ENCODE measurements at regions not wholly inside any gene's neighbourhood (a gene's known extent, or its start where the extent isn't known, plus 50 kb on each side); places are given as distances from the start of the nearest gene placed in this dataset.

DNA sequence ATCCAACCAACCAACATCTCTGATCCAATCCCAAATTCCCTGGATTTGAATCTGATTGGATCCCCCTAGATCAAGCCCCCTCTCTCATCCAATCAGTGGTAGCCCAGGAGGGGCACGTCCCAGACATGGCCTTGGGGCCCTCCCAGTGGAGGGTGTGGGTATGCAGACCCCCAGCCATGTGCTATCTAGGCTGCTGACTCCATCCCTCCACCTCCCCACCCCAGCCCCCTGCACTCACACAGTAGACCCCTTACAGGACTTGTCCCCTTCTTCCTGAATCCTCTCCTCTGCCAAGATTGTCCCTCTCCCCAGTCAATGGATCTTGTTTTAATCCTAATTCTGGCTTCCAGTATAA is 153.4 kb downstream of the OAT start:
- ATAC-seq (no peak), DNase-seq (no peak), FAIRE-seq (no peak)
- no peak overlapping the region for H3K27ac ChIP-seq
- intact Hi-C loops (cut with DNase I) = no loop called here
- no peaks in the 10 kb centered on the region for H3K4me1 ChIP-seq
- H3K9me3 ChIP-seq = no peaks in the 10 kb centered on the region
- H3K27me3 ChIP-seq = no peaks in the 10 kb centered on the region
- no peaks in the 10 kb centered on the region for H3K36me3 ChIP-seq
- 50 to 55% methylated on average over 1 of the region's 1 CpG for WGBS, 2 donors
- no peak overlapping the region for H3K4me3 ChIP-seq
- TF ChIP-seq, protein P1, sequence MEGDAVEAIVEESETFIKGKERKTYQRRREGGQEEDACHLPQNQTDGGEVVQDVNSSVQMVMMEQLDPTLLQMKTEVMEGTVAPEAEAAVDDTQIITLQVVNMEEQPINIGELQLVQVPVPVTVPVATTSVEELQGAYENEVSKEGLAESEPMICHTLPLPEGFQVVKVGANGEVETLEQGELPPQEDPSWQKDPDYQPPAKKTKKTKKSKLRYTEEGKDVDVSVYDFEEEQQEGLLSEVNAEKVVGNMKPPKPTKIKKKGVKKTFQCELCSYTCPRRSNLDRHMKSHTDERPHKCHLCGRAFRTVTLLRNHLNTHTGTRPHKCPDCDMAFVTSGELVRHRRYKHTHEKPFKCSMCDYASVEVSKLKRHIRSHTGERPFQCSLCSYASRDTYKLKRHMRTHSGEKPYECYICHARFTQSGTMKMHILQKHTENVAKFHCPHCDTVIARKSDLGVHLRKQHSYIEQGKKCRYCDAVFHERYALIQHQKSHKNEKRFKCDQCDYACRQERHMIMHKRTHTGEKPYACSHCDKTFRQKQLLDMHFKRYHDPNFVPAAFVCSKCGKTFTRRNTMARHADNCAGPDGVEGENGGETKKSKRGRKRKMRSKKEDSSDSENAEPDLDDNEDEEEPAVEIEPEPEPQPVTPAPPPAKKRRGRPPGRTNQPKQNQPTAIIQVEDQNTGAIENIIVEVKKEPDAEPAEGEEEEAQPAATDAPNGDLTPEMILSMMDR (IDR thresholded peaks at IDR 0.05) = no peak

GRCh38 chr10:124264711-124265390 is 153.9 kb downstream of the OAT start:
- no peak overlapping the region for H3K4me3 ChIP-seq
- 78 to 80% methylated on average over 17 of the region's 17 CpGs for WGBS, 2 donors
- intact Hi-C loops (cut with DNase I) = no loop called here
- no peaks in the 10 kb centered on the region for H3K36me3 ChIP-seq
- no peaks in the 10 kb centered on the region for H3K27me3 ChIP-seq
- H3K9me3 ChIP-seq = no peaks in the 10 kb centered on the region
- ATAC-seq = no peak
- DNase-seq = no peak
- TF ChIP-seq, protein P1 (IDR thresholded peaks at IDR 0.05) = no peak
- FAIRE-seq = no peak
- no peaks in the 10 kb centered on the region for H3K4me1 ChIP-seq
- no peak overlapping the region for H3K27ac ChIP-seq

GRCh38 chr10:124264271-124264670 is 154.5 kb downstream of the OAT start:
- TF ChIP-seq, protein P1 (IDR thresholded peaks at IDR 0.05) = no peak
- no peaks in the 10 kb centered on the region for H3K36me3 ChIP-seq
- 77 to 84% methylated on average over 7 of the region's 7 CpGs for WGBS, 2 donors
- no peak overlapping the region for H3K4me3 ChIP-seq
- ATAC-seq = no peak
- DNase-seq = no peak
- no peak for FAIRE-seq
- no peaks in the 10 kb centered on the region for H3K4me1 ChIP-seq
- no peaks in the 10 kb centered on the region for H3K27me3 ChIP-seq
- intact Hi-C loops (cut with DNase I) = no loop called here
- H3K9me3 ChIP-seq = no peaks in the 10 kb centered on the region
- no peak overlapping the region for H3K27ac ChIP-seq

DNA sequence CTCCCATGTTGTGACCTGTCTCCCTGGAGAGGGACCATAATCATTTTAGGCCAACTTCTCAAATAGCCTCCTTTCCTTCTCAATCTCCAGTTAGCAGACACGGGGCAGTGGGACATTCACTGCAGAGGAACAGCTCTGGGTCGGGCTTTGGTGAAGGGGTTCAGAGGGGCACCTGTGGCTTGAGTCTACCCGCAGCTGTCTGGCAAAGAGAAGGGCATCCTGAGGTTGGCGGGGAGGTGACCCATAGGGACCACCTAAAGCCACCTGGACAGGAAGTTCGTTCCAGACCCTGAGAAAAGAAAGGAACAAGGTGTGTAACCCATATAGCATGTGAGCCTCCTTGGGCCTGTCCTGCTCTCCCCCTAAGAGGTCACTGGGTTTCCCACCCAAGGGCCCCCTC is 155.0 kb downstream of the OAT start:
- DNase-seq (no peak), FAIRE-seq (no peak), ATAC-seq (no peak)
- H3K4me3 ChIP-seq = no peak overlapping the region
- intact Hi-C loops (cut with DNase I) = no loop called here
- H3K4me1 ChIP-seq = no peaks in the 10 kb centered on the region
- whole genome bisulfite sequencing, 2 donors = 61 to 66% methylated on average over 5 of the region's 5 CpGs
- H3K9me3 ChIP-seq = no peaks in the 10 kb centered on the region
- TF ChIP-seq, protein P1 (IDR thresholded peaks at IDR 0.05) = no peak
- H3K27ac ChIP-seq = no peak overlapping the region
- no peaks in the 10 kb centered on the region for H3K27me3 ChIP-seq
- no peaks in the 10 kb centered on the region for H3K36me3 ChIP-seq

GRCh38 chr10:124262971-124263370 is 155.8 kb downstream of the OAT start:
- 72 to 76% methylated on average over 7 of the region's 7 CpGs for WGBS, 2 donors
- FAIRE-seq (no peak), ATAC-seq (no peak), DNase-seq (no peak)
- Histone ChIP-seq H3K4me3 (no peak overlapping the region), H3K27ac (no peak overlapping the region), H3K27me3 (no peaks in the 10 kb centered on the region), H3K4me1 (no peaks in the 10 kb centered on the region), H3K36me3 (no peaks in the 10 kb centered on the region), H3K9me3 (no peaks in the 10 kb centered on the region)
- TF ChIP-seq, protein P1 (IDR thresholded peaks at IDR 0.05) = no peak
- intact Hi-C loops (cut with DNase I) = no loop called here
